ENCODE measurements at regions not wholly inside any gene's neighbourhood (a gene's known extent, or its start where the extent isn't known, plus 50 kb on each side); places are given as distances from the start of the nearest gene placed in this dataset.

GRCh38 chr2:49225126-49225525 lies 70.8 kb upstream of the FSHR start:
- H3K27ac Mint-ChIP-seq: no peak overlapping the region
- H4K20me1 ChIP-seq (replicated peaks; ENCODE audit: insufficient read depth): no peaks in the 10 kb centered on the region
- H3K79me2 ChIP-seq (replicated peaks; ENCODE audit: insufficient read depth): no peaks in the 10 kb centered on the region
- ATAC-seq: no peak
- H3K4me3 Mint-ChIP-seq: no peak overlapping the region
- H3K4me2 ChIP-seq: no peak overlapping the region
- H3K4me1 Mint-ChIP-seq: no peaks in the 10 kb centered on the region
- H2AFZ ChIP-seq: no peak overlapping the region
- no peak for DNase-seq (ENCODE audit: low spot score)
- no peak for TF ChIP-seq ETS1 (IDR thresholded peaks at IDR 0.05)
- TF ChIP-seq EZH2phosphoT487 (IDR thresholded peaks at IDR 0.05; ENCODE audit: unreplicated experiment): no peak
- no peak for TF ChIP-seq ZNF462 (CRISPR knock-in tag; IDR thresholded peaks at IDR 0.05)
- no peak for TF ChIP-seq CREB1 (CRISPR knock-in tag; IDR thresholded peaks at IDR 0.05; ENCODE audit: low read depth)
- TF ChIP-seq STAT1 (IDR thresholded peaks at IDR 0.05; ENCODE audit: unreplicated experiment): no peak
- no peak for TF ChIP-seq ZNF331 (CRISPR knock-in tag; IDR thresholded peaks at IDR 0.05; ENCODE audit: low read depth)
- TF ChIP-seq POLR2AphosphoS5 (IDR thresholded peaks at IDR 0.05; ENCODE audit: low read depth): no peak
- no peak for TF ChIP-seq ZNF114 (CRISPR knock-in tag; IDR thresholded peaks at IDR 0.05)
- TF ChIP-seq CTCF (conservative IDR thresholded peaks at IDR 0.05; ENCODE audit: low read depth in 2 of 2): no peak
- no peak for TF ChIP-seq EZH2 (IDR thresholded peaks at IDR 0.05; ENCODE audit: low read depth, unreplicated experiment)
- TF ChIP-seq JUNB (IDR thresholded peaks at IDR 0.05; ENCODE audit: unreplicated experiment): no peak
- H3K36me3 Mint-ChIP-seq (ENCODE audit: low read depth): no peaks in the 10 kb centered on the region
- no peaks in the 10 kb centered on the region for H3K36me3 ChIP-seq (ENCODE audit: insufficient read depth)
- peaks cover 1% of the 10 kb centered on the region for H3K27me3 Mint-ChIP-seq (ENCODE audit: insufficient read depth, low read depth, poor library complexity)
- H3K27ac ChIP-seq (ENCODE audit: low read depth): no peak overlapping the region
- no peaks in the 10 kb centered on the region for H3K27me3 ChIP-seq (ENCODE audit: insufficient read depth)
- no peak overlapping the region for H3K4me3 ChIP-seq
- peaks cover 5% of the 10 kb centered on the region; the same call in 1 of the 2 replicates for H3K4me1 ChIP-seq (ENCODE audit: insufficient read depth)
- no peaks in the 10 kb centered on the region for H3K9me3 Mint-ChIP-seq
- H3F3A ChIP-seq (replicated peaks; ENCODE audit: low read depth): no peaks in the 10 kb centered on the region
- H3K9me2 ChIP-seq (ENCODE audit: insufficient read depth): no peaks in the 10 kb centered on the region

Data from GM23338 (cell line).